ENCODE measurements at regions not wholly inside any gene's neighbourhood (a gene's known extent, or its start where the extent isn't known, plus 50 kb on each side); places are given as distances from the start of the nearest gene placed in this dataset.
A peak's percentile ranks its signal among the peaks of the same experiment; 100 is the strongest.

- DNase-seq: no peak
- H3K4me3 ChIP-seq: no peak overlapping the region
- no peak overlapping the region for H3K27ac ChIP-seq (replicated peaks)
- no peaks in the 10 kb centered on the region for H3K36me3 ChIP-seq
- H3K4me1 ChIP-seq: peaks cover 26% of the 10 kb centered on the region
- intact Hi-C loops (cut with micrococcal nuclease): no loop called here
- TF ChIP-seq CTCF (IDR thresholded peaks at IDR 0.05; ENCODE audit: borderline replicate concordance): no peak
- H3K9me3 ChIP-seq (replicated peaks): no peaks in the 10 kb centered on the region
- no peaks in the 10 kb centered on the region for H3K27me3 ChIP-seq (ENCODE audit: low read depth)
Observed at GRCh38 chr6:76772951-76773350, 690.3 kb downstream of the HTR1B start.

- Histone ChIP-seq H3K9me3 (replicated peaks) (no peaks in the 10 kb centered on the region), H3K36me3 (no peaks in the 10 kb centered on the region), H3K27ac (replicated peaks) (peak overlapping the region; percentile 53), H3K4me3 (no peak overlapping the region), H3K4me1 (peaks cover 26% of the 10 kb centered on the region), H3K27me3 (ENCODE audit: low read depth) (no peaks in the 10 kb centered on the region)
- TF ChIP-seq CTCF (IDR thresholded peaks at IDR 0.05; ENCODE audit: borderline replicate concordance): no peak
- intact Hi-C loops (cut with micrococcal nuclease): no loop called here
- DNase-seq: peak; percentile 35
Observed at GRCh38 chr6:76771059-76771634, 692.1 kb downstream of the HTR1B start.

GRCh38 chr6:76770281-76770680, 693.0 kb downstream of the HTR1B start:
- no peaks in the 10 kb centered on the region for H3K36me3 ChIP-seq
- peak overlapping the region; percentile 53 for H3K27ac ChIP-seq (replicated peaks)
- DNase-seq: no peak
- no peak for TF ChIP-seq CTCF (IDR thresholded peaks at IDR 0.05; ENCODE audit: borderline replicate concordance)
- peaks cover 26% of the 10 kb centered on the region for H3K4me1 ChIP-seq
- H3K27me3 ChIP-seq (ENCODE audit: low read depth): no peaks in the 10 kb centered on the region
- no peak overlapping the region for H3K4me3 ChIP-seq
- intact Hi-C loops (cut with micrococcal nuclease): no loop called here
- H3K9me3 ChIP-seq (replicated peaks): no peaks in the 10 kb centered on the region

- intact Hi-C loops (cut with micrococcal nuclease): no loop called here
- H3K4me1 ChIP-seq: peaks cover 14% of the 10 kb centered on the region
- no peak overlapping the region for H3K4me3 ChIP-seq
- H3K9me3 ChIP-seq (replicated peaks): no peaks in the 10 kb centered on the region
- H3K27ac ChIP-seq (replicated peaks): no peak overlapping the region
- H3K27me3 ChIP-seq (ENCODE audit: low read depth): no peaks in the 10 kb centered on the region
- no peak for TF ChIP-seq CTCF (IDR thresholded peaks at IDR 0.05; ENCODE audit: borderline replicate concordance)
- DNase-seq: no peak
- no peaks in the 10 kb centered on the region for H3K36me3 ChIP-seq
Observed at GRCh38 chr6:76768556-76768955, 694.7 kb downstream of the HTR1B start.

- no peak for TF ChIP-seq CTCF (IDR thresholded peaks at IDR 0.05; ENCODE audit: borderline replicate concordance)
- Histone ChIP-seq H3K4me1 (no peaks in the 10 kb centered on the region), H3K36me3 (no peaks in the 10 kb centered on the region), H3K9me3 (replicated peaks) (no peaks in the 10 kb centered on the region), H3K27me3 (ENCODE audit: low read depth) (no peaks in the 10 kb centered on the region), H3K27ac (replicated peaks) (no peak overlapping the region), H3K4me3 (no peak overlapping the region)
- intact Hi-C loops (cut with micrococcal nuclease): no loop called here
- DNase-seq: no peak
Observed at GRCh38 chr6:76764057-76764456, 691.6 kb upstream of the IMPG1 start.
